Epithelial cell of proximal tubule (primary cell): ENCODE measurements at regions not wholly inside any gene's neighbourhood (a gene's known extent, or its start where the extent isn't known, plus 50 kb on each side); places are given as distances from the start of the nearest gene placed in this dataset.

Experiments used
- DNase-seq: peaks from one replicate; pipeline ENCODE4 v3.0.0-alpha.2; 2011; ENCODE audit warnings: low read depth
- H3K4me3 ChIP-seq: 2 replicates; pipeline ENCODE4 v1.5.1; 2011; ENCODE audit warnings: low read depth, mild to moderate bottlenecking, low read length
- TF ChIP-seq, protein P1 (sequence below): conservative IDR thresholded peaks from 2 replicates; pipeline ENCODE4 v1.5.1; 2012; ENCODE audit warnings: low read depth, mild to moderate bottlenecking, low read length

DNA sequence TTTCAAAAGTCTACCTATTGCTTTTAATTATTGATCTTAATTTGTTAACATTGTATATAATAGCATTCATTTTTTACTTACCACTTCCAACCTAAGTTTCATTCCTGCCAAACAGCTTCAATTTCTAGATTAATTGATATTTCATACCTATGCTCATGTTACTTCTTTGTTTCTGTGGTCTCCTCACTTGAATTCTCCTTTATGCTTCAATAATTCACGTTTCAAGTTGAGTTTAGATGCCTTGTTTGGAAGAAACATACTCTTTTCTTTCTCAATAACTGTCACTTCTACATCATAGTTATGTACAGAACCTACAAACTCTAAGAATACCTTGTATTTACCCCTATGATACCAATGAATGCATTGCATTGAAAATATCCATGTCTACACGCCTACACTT, 862.2 kb upstream of the LRATD1 start:
- DNase-seq, result no peak
- TF ChIP-seq, protein P1, sequence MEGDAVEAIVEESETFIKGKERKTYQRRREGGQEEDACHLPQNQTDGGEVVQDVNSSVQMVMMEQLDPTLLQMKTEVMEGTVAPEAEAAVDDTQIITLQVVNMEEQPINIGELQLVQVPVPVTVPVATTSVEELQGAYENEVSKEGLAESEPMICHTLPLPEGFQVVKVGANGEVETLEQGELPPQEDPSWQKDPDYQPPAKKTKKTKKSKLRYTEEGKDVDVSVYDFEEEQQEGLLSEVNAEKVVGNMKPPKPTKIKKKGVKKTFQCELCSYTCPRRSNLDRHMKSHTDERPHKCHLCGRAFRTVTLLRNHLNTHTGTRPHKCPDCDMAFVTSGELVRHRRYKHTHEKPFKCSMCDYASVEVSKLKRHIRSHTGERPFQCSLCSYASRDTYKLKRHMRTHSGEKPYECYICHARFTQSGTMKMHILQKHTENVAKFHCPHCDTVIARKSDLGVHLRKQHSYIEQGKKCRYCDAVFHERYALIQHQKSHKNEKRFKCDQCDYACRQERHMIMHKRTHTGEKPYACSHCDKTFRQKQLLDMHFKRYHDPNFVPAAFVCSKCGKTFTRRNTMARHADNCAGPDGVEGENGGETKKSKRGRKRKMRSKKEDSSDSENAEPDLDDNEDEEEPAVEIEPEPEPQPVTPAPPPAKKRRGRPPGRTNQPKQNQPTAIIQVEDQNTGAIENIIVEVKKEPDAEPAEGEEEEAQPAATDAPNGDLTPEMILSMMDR, result no peak
- H3K4me3 ChIP-seq, result no peak overlapping the region

DNA sequence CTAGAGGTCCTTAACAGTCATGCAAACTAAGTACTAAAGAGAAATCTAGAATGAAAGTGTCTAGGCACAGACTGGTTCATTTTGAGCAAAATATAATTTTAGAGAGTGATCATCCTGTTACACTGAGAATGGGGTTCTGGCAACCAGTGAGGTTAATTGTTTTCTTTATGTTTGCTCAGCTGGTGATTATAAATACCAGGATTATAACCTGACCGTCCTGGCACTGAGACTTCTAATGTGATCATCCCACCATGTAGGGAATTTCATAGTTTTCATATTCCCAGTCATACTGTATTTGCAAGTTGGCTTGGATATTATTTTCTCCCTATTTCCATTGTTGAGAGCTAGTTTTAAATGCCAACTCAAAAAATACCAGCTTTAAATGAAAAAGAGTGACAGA, 852.5 kb upstream of the LRATD1 start:
- DNase-seq, result no peak
- H3K4me3 ChIP-seq, result no peak overlapping the region
- TF ChIP-seq, protein P1, result no peak

DNA sequence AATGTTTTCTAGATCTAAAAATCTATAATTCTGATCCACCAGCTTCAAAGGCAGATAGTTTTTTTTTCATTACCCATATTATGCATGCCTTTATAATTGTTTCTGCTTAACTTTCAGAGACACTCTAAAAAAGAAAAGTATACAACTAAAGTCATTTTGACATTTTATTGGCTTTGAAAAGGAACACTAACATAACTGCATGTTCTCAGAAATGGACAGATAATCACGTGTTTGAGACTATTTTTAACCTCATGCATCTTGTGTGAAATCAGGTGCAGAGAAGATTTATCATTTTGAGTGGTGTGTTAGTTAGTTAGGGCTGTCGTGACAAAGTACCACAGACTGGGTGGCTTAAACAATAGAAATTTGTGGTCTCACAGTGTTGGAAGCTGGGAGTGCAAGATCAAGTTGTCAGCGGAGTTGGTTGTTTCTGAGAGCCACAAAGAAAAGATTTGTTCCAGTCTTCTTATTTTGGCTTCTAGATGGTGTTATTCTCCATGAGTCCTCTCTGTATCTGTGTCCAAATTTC, 841.4 kb upstream of the LRATD1 start:
- H3K4me3 ChIP-seq, result no peak overlapping the region
- TF ChIP-seq, protein P1, result no peak
- DNase-seq, result no peak

DNA sequence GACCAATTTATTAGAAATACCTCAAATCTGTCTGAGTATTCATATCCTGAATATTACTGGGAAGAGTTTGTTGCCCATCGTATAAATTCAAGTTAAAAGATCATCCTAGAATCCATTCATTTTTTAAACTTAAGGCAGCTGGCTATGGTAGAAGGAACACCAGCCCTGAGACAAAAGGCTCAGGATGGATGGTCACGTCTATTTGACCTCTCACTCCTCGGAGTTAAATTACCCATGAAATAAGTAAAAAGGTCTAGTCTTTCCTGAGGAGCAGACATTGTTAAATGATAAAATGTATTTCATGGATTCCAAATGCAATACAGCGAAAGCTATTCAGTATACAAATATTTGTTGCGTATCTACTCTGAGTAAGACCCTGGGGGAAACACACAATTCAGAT, 826.0 kb upstream of the LRATD1 start:
- no peak for DNase-seq
- TF ChIP-seq, protein P1, result no peak

DNA sequence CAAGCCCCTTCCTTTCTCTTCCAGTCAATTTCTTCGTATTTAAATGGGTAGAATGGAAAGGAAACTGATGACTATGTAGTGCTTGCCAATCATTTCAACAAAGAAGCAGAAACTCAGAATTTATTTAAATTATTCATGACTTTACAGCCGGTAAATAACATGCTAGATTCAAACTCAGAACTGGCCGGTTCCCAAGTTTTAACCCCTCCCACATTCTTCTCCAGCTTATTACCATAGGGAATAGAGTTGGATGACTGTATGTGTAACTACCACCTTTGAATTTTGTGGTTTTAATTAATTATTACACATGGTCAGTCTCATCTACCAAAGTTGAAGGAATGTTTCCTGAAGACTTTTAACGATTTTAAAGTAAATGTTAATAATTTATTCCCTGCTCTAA, 819.3 kb upstream of the LRATD1 start:
- peak; percentile 19 for DNase-seq
- no peak overlapping the region for H3K4me3 ChIP-seq
- TF ChIP-seq, protein P1, result no peak

More for the DNA sequence above, 826.0 kb upstream of the LRATD1 start:
- H3K4me3 ChIP-seq, result no peak overlapping the region

DNA sequence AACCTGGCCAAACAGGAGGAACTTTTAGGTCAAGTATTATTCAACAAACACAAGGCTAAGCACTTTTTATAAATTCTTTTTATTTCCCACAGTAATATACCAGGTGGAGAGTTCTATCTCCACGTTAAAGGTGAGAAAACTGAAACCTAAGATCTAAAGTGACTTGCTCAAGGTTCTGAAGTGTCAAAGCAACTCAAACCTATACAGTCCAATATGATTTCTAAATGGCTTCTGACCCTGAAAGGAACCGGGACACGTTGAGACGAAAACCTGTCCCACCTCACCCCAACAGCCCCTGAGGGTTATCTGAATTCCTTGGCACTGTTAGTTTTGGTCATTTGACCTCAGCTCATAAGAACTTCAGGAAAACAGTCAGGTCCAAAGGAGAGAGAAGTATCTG, 814.5 kb upstream of the LRATD1 start:
- no peak overlapping the region for H3K4me3 ChIP-seq
- no peak for DNase-seq
- TF ChIP-seq, protein P1, result no peak

DNA sequence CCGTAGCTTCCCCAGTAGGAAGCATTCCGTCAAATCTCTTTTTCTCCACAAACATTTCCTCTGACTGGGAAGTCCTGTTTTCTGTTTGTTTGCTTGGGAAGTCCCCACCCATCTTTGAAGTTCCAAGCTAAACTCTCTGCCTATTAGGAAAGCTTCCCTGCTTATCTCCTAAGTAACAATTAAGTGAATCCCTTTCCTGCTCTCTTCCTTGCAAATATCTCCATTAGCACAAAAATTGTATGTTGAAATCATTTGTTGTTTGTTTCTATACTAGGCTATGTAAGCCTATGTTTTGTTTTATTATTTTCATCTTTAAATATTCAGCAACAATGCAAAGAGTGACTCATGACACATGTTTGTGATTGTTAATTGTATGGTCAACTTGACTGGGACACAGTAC, 812.6 kb upstream of the LRATD1 start:
- H3K4me3 ChIP-seq, result no peak overlapping the region
- TF ChIP-seq, protein P1, result no peak
- DNase-seq, result no peak
